Ascending aorta (tissue), 2 donors: ENCODE measurements at regions not wholly inside any gene's neighbourhood (a gene's known extent, or its start where the extent isn't known, plus 50 kb on each side); places are given as distances from the start of the nearest gene placed in this dataset.
A peak's percentile ranks its signal among the peaks of the same experiment; 100 is the strongest.

Source experiments
- DNase-seq, 2 donors: peaks; one replicate each; pipeline ENCODE4 v3.0.0-alpha.2; 2019; ENCODE audit warnings: low spot score in 2 of 2
- H3K27ac ChIP-seq, 2 donors: fragments of 200-600 bp; sonication (generic); one replicate each; pipeline ENCODE4 v1.5.1; 2016 to 2017; ENCODE audit warnings: mild to moderate bottlenecking in 1 of 2
- H3K27me3 ChIP-seq: fragments of 200-600 bp; sonication (generic); one replicate; pipeline ENCODE4 v1.5.1; 2017
- H3K36me3 ChIP-seq, 2 donors: fragments of 200-600 bp; sonication (generic); one replicate each; pipeline ENCODE4 v1.5.1; 2016
- H3K4me1 ChIP-seq, 2 donors: fragments of 200-600 bp; sonication (generic); one replicate each; pipeline ENCODE4 v1.5.1; 2016 to 2017; ENCODE audit warnings: mild to moderate bottlenecking in 1 of 2
- H3K4me3 ChIP-seq, 2 donors: fragments of 200-600 bp; sonication (generic); one replicate each; pipeline ENCODE4 v1.5.1; 2016 to 2017; ENCODE audit warnings: mild to moderate bottlenecking in 1 of 2
- H3K9me3 ChIP-seq, 2 donors: fragments of 200-600 bp; sonication (generic); one replicate each; pipeline ENCODE4 v1.5.1; 2016
- intact Hi-C: fragments of 100-400 bp; cut with DNase I; formaldehyde crosslinking; loops from one replicate; pipeline ENCODE4 v1.15.1; 2023
- TF ChIP-seq, protein P1 (sequence below), 3 experiments: fragments of 200-600 bp in 2 of 3; fragments of 450-650 bp in 1 of 3; sonication (generic) in 2 of 3; IDR thresholded peaks; one replicate each; pipeline ENCODE4 v1.5.1; 2016 to 2019; ENCODE audit warnings: antibody characterized with exemption in 3 of 3, mild to moderate bottlenecking in 1 of 3, moderate library complexity in 1 of 3

DNA sequence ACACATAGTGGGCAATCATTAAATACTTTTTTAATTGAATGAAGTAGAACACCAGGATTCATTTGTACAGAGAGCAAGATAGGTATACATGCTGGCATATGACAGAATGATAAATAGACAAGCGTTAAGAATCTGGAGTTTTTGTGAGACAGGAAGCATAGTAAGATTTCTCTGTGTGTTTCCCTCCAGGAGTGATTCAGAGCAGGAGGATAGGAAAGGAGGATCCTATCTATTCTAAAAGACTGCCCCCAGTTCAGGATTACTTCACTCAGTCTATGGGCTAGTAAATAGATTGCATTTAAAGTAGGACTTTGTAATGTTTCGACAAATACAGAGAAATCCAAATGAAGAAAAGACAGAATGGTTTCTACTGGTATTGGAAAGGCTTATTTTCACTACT is 423.7 kb downstream of the PDGFC start:
- Histone ChIP-seq H3K4me1 (peaks cover 13 to 40% of the 10 kb centered on the region in 2 donors), H3K27ac (peak overlapping the region; percentile 31 to 81), H3K9me3 (no peaks in the 10 kb centered on the region), H3K36me3 (no peaks in the 10 kb centered on the region), H3K27me3 (no peaks in the 10 kb centered on the region), H3K4me3 (no peak overlapping the region)
- TF ChIP-seq, protein P1, sequence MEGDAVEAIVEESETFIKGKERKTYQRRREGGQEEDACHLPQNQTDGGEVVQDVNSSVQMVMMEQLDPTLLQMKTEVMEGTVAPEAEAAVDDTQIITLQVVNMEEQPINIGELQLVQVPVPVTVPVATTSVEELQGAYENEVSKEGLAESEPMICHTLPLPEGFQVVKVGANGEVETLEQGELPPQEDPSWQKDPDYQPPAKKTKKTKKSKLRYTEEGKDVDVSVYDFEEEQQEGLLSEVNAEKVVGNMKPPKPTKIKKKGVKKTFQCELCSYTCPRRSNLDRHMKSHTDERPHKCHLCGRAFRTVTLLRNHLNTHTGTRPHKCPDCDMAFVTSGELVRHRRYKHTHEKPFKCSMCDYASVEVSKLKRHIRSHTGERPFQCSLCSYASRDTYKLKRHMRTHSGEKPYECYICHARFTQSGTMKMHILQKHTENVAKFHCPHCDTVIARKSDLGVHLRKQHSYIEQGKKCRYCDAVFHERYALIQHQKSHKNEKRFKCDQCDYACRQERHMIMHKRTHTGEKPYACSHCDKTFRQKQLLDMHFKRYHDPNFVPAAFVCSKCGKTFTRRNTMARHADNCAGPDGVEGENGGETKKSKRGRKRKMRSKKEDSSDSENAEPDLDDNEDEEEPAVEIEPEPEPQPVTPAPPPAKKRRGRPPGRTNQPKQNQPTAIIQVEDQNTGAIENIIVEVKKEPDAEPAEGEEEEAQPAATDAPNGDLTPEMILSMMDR (IDR thresholded peaks at IDR 0.05) = no peak
- DNase-seq = no peak
- intact Hi-C loops = loop anchor here (5.0 kb wide), 1 partner anchor 71 kb away; no protein-coding TSS in a partner anchor

DNA sequence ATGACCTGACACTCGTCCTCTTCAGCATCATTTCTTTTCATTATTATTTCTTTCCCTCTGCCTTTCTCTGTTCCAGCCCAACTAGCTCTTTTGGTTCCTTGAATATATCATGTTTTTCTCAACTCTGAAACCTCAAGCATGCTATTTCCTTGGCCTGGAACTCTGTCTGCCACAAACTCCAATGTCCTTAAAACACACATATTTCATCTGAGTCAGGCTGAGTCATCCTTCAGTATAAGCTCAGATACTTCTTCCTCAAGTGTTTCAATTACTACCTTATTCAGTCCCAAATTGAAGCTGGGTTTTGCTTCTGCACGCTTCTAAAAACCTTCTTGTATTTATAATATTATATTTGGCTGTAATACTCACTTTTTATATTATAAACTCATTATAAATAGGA is 424.2 kb downstream of the PDGFC start:
- Histone ChIP-seq H3K36me3 (no peaks in the 10 kb centered on the region), H3K4me1 (peaks cover 13 to 40% of the 10 kb centered on the region in 2 donors), H3K9me3 (no peaks in the 10 kb centered on the region), H3K4me3 (no peak overlapping the region), H3K27ac (peak overlapping the region; percentile 81), H3K27me3 (no peaks in the 10 kb centered on the region)
- intact Hi-C loops = loop anchor here (5.0 kb wide), 1 partner anchor 70 kb away; no protein-coding TSS in a partner anchor
- DNase-seq = no peak
- TF ChIP-seq, protein P1 (IDR thresholded peaks at IDR 0.05) = no peak

DNA sequence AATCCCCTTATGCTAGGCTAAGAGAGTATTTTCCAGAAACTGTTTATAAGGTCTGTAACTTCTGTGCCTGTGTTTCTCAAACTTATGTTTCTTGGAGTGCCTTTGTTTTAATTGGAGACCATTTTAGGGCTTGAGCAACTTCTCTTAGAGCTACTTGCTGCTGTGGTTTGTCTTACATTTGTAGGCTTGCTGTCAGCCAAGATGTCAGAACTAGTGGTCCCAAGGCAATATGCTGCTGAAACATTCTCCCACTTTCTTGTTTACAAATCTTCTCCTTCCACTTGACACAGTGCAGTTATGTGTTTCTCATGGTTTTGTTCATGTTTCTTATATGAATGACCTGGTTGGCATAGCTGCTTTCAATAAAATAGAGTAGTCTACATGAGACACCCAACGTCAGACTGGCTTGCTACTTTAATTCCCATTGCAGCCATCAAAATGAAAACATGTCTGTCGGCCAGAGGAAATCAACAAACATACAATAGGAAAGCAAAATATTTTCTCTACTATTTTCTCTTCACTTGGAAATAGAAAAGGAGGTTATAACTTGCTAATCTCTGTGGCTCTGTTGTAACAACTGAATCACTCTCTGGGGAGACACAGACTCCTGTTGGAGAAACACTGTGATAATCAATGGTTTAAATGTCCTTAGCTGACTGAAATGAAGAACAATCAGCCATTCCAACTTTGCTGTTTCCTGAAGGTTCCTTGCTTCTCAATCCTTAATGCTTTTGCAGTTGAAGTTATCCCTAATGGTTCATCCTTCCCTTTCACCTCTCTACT is 426.4 kb downstream of the PDGFC start:
- H3K4me3 ChIP-seq = peak overlapping the region in 1 of 2 donors; percentile 15
- H3K27ac ChIP-seq = peak overlapping the region; percentile 81
- DNase-seq = no peak
- TF ChIP-seq, protein P1 (IDR thresholded peaks at IDR 0.05) = no peak
- H3K4me1 ChIP-seq = peaks cover 13 to 40% of the 10 kb centered on the region in 2 donors
- H3K9me3 ChIP-seq = no peaks in the 10 kb centered on the region
- H3K27me3 ChIP-seq = no peaks in the 10 kb centered on the region
- intact Hi-C loops = loop anchor here (5.0 kb wide), 1 partner anchor 68 kb away; no protein-coding TSS in a partner anchor
- H3K36me3 ChIP-seq = no peaks in the 10 kb centered on the region

DNA sequence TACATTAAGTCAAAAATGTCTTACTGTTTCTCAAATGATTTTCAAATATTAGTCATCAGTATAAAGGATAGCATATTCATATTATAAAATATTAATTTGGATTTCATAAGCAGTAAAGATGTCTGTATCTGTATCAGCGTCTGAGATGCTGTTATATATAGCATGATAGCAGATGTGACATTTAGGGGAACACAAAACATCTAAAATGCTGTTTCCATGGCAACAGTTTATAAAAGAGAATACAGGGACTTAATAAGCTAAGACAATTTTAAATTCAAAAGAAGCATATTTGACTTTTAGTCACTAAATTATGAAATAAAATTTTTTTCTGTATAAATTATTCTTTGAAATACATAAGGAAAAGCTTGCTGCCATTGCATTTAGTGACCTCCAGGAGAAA is 432.2 kb downstream of the PDGFC start:
- H3K4me1 ChIP-seq = peaks cover 0 to 6% of the 10 kb centered on the region in 2 donors
- no peaks in the 10 kb centered on the region for H3K36me3 ChIP-seq
- H3K9me3 ChIP-seq = no peaks in the 10 kb centered on the region
- intact Hi-C loops = no loop called here
- DNase-seq = no peak
- no peak overlapping the region for H3K27ac ChIP-seq
- no peaks in the 10 kb centered on the region for H3K27me3 ChIP-seq
- H3K4me3 ChIP-seq = no peak overlapping the region
- TF ChIP-seq, protein P1 (IDR thresholded peaks at IDR 0.05) = no peak

DNA sequence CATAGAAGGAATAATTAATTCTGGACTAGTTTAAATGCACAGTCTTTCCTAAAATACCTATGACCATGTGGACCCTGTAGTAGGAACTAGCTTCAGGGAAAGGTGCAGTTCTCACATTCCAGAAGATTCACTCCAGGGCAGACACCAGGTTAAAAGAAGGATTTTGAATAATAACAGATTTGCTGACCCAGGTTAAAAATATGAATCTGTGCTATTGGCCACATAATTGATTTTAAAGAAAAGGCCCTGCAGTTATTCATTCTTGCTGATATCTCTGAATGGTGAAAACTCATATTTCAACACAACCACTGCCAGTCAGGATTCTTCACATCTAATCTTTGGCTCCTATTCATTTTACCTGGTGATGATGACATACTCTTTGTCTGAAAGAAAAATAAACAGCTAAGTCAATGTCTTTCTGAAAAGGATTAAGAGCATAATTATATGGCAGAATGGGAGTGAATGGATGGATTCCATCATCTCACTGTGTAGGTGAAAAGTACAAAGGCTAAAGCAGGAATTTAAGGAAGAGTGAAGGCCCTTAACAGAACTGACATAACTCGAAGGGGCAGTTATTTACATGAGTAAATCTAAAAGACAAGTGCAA is 432.8 kb downstream of the PDGFC start:
- peaks cover 0 to under 1% of the 10 kb centered on the region in 2 donors for H3K4me1 ChIP-seq
- H3K9me3 ChIP-seq = no peaks in the 10 kb centered on the region
- H3K27me3 ChIP-seq = no peaks in the 10 kb centered on the region
- no peak overlapping the region for H3K27ac ChIP-seq
- no peaks in the 10 kb centered on the region for H3K36me3 ChIP-seq
- no peak for DNase-seq
- H3K4me3 ChIP-seq = no peak overlapping the region
- TF ChIP-seq, protein P1 (IDR thresholded peaks at IDR 0.05) = no peak
- intact Hi-C loops = no loop called here
